ENCODE measurements at regions not wholly inside any gene's neighbourhood (a gene's known extent, or its start where the extent isn't known, plus 50 kb on each side); places are given as distances from the start of the nearest gene placed in this dataset.
A peak's percentile ranks its signal among the peaks of the same experiment; 100 is the strongest.

GRCh38 chr7:68936471-68937035, 661.7 kb upstream of the AUTS2 start:
- H3K36me3 ChIP-seq (ENCODE audit: control insufficient read depth, insufficient read depth, low read length) = no peaks in the 10 kb centered on the region
- no peak overlapping the region for H3K4me3 ChIP-seq (ENCODE audit: low read depth, low read length)
- H3K27ac ChIP-seq (ENCODE audit: low read depth, low read length) = no peak overlapping the region
- no peaks in the 10 kb centered on the region for H3K9me3 ChIP-seq (ENCODE audit: control insufficient read depth, insufficient read depth, low read length)
- no peaks in the 10 kb centered on the region for H3K27me3 ChIP-seq (ENCODE audit: control insufficient read depth, insufficient read depth, low read length)
- H3K4me1 ChIP-seq (ENCODE audit: control insufficient read depth, insufficient read depth, low read length) = no peaks in the 10 kb centered on the region
- no peak for DNase-seq (ENCODE audit: low read depth in 4 of 6, low spot score in 6 of 6)
- WGBS (ENCODE audit: insufficient coverage) = 74% methylated on average over 10 of the region's 10 CpGs

- 93% methylated on average over 1 of the region's 4 CpGs for WGBS (ENCODE audit: insufficient coverage)
- Histone ChIP-seq H3K36me3 (ENCODE audit: control insufficient read depth, insufficient read depth, low read length) (no peaks in the 10 kb centered on the region), H3K9me3 (ENCODE audit: control insufficient read depth, insufficient read depth, low read length) (no peaks in the 10 kb centered on the region), H3K27ac (ENCODE audit: low read depth, low read length) (no peak overlapping the region), H3K4me1 (ENCODE audit: control insufficient read depth, insufficient read depth, low read length) (no peaks in the 10 kb centered on the region), H3K27me3 (ENCODE audit: control insufficient read depth, insufficient read depth, low read length) (no peaks in the 10 kb centered on the region), H3K4me3 (ENCODE audit: low read depth, low read length) (no peak overlapping the region)
- DNase-seq (ENCODE audit: low read depth in 4 of 6, low spot score in 6 of 6) = no peak
Observed at GRCh38 chr7:68938151-68938550, 660.1 kb upstream of the AUTS2 start.

GRCh38 chr7:68943786-68944185, 654.5 kb upstream of the AUTS2 start:
- H3K4me3 ChIP-seq (ENCODE audit: low read depth, low read length) = no peak overlapping the region
- H3K27ac ChIP-seq (ENCODE audit: low read depth, low read length) = no peak overlapping the region
- no peaks in the 10 kb centered on the region for H3K4me1 ChIP-seq (ENCODE audit: control insufficient read depth, insufficient read depth, low read length)
- no peak for DNase-seq (ENCODE audit: low read depth in 4 of 6, low spot score in 6 of 6)
- H3K27me3 ChIP-seq (ENCODE audit: control insufficient read depth, insufficient read depth, low read length) = no peaks in the 10 kb centered on the region
- no peaks in the 10 kb centered on the region for H3K9me3 ChIP-seq (ENCODE audit: control insufficient read depth, insufficient read depth, low read length)
- H3K36me3 ChIP-seq (ENCODE audit: control insufficient read depth, insufficient read depth, low read length) = no peaks in the 10 kb centered on the region

- DNase-seq (ENCODE audit: low read depth in 4 of 6, low spot score in 6 of 6) = no peak
- H3K9me3 ChIP-seq (ENCODE audit: control insufficient read depth, insufficient read depth, low read length) = no peaks in the 10 kb centered on the region
- H3K27ac ChIP-seq (ENCODE audit: low read depth, low read length) = no peak overlapping the region
- no peaks in the 10 kb centered on the region for H3K36me3 ChIP-seq (ENCODE audit: control insufficient read depth, insufficient read depth, low read length)
- H3K4me1 ChIP-seq (ENCODE audit: control insufficient read depth, insufficient read depth, low read length) = no peaks in the 10 kb centered on the region
- H3K27me3 ChIP-seq (ENCODE audit: control insufficient read depth, insufficient read depth, low read length) = no peaks in the 10 kb centered on the region
- WGBS (ENCODE audit: insufficient coverage) = 87% methylated on average over 3 of the region's 4 CpGs
- H3K4me3 ChIP-seq (ENCODE audit: low read depth, low read length) = no peak overlapping the region
Observed at GRCh38 chr7:68955656-68956055, 642.6 kb upstream of the AUTS2 start.

- no peak overlapping the region for H3K4me3 ChIP-seq (ENCODE audit: low read depth, low read length)
- no peak overlapping the region for H3K27ac ChIP-seq (ENCODE audit: low read depth, low read length)
- H3K36me3 ChIP-seq (ENCODE audit: control insufficient read depth, insufficient read depth, low read length) = no peaks in the 10 kb centered on the region
- DNase-seq (ENCODE audit: low read depth in 4 of 6, low spot score in 6 of 6) = peak in 1 of 6 donors; percentile 17
- H3K27me3 ChIP-seq (ENCODE audit: control insufficient read depth, insufficient read depth, low read length) = no peaks in the 10 kb centered on the region
- WGBS (ENCODE audit: insufficient coverage) = no CpG with 5 or more reads among the region's 2 CpGs
- no peaks in the 10 kb centered on the region for H3K9me3 ChIP-seq (ENCODE audit: control insufficient read depth, insufficient read depth, low read length)
- no peaks in the 10 kb centered on the region for H3K4me1 ChIP-seq (ENCODE audit: control insufficient read depth, insufficient read depth, low read length)
Observed at GRCh38 chr7:68958571-68958970, 639.7 kb upstream of the AUTS2 start.

GRCh38 chr7:68963552-68963951, 634.7 kb upstream of the AUTS2 start:
- Histone ChIP-seq H3K27me3 (ENCODE audit: control insufficient read depth, insufficient read depth, low read length) (no peaks in the 10 kb centered on the region), H3K9me3 (ENCODE audit: control insufficient read depth, insufficient read depth, low read length) (no peaks in the 10 kb centered on the region), H3K27ac (ENCODE audit: low read depth, low read length) (no peak overlapping the region), H3K4me3 (ENCODE audit: low read depth, low read length) (no peak overlapping the region), H3K36me3 (ENCODE audit: control insufficient read depth, insufficient read depth, low read length) (no peaks in the 10 kb centered on the region), H3K4me1 (ENCODE audit: control insufficient read depth, insufficient read depth, low read length) (no peaks in the 10 kb centered on the region)
- 79% methylated on average over 3 of the region's 4 CpGs for WGBS (ENCODE audit: insufficient coverage)
- no peak for DNase-seq (ENCODE audit: low read depth in 4 of 6, low spot score in 6 of 6)

GRCh38 chr7:68964060-68964459, 634.2 kb upstream of the AUTS2 start:
- Histone ChIP-seq H3K27ac (ENCODE audit: low read depth, low read length) (no peak overlapping the region), H3K9me3 (ENCODE audit: control insufficient read depth, insufficient read depth, low read length) (no peaks in the 10 kb centered on the region), H3K4me3 (ENCODE audit: low read depth, low read length) (no peak overlapping the region), H3K27me3 (ENCODE audit: control insufficient read depth, insufficient read depth, low read length) (no peaks in the 10 kb centered on the region), H3K36me3 (ENCODE audit: control insufficient read depth, insufficient read depth, low read length) (no peaks in the 10 kb centered on the region), H3K4me1 (ENCODE audit: control insufficient read depth, insufficient read depth, low read length) (no peaks in the 10 kb centered on the region)
- DNase-seq (ENCODE audit: low read depth in 4 of 6, low spot score in 6 of 6) = no peak

- Histone ChIP-seq H3K27ac (ENCODE audit: low read depth, low read length) (no peak overlapping the region), H3K4me1 (ENCODE audit: control insufficient read depth, insufficient read depth, low read length) (no peaks in the 10 kb centered on the region), H3K9me3 (ENCODE audit: control insufficient read depth, insufficient read depth, low read length) (peaks cover 2% of the 10 kb centered on the region), H3K4me3 (ENCODE audit: low read depth, low read length) (no peak overlapping the region), H3K36me3 (ENCODE audit: control insufficient read depth, insufficient read depth, low read length) (no peaks in the 10 kb centered on the region), H3K27me3 (ENCODE audit: control insufficient read depth, insufficient read depth, low read length) (no peaks in the 10 kb centered on the region)
- no CpG with 5 or more reads among the region's 3 CpGs for WGBS (ENCODE audit: insufficient coverage)
- no peak for DNase-seq (ENCODE audit: low read depth in 4 of 6, low spot score in 6 of 6)
Observed at GRCh38 chr7:68965351-68965750, 632.9 kb upstream of the AUTS2 start.

GRCh38 chr7:68967598-68967997, 630.7 kb upstream of the AUTS2 start:
- Histone ChIP-seq H3K27me3 (ENCODE audit: control insufficient read depth, insufficient read depth, low read length) (no peaks in the 10 kb centered on the region), H3K36me3 (ENCODE audit: control insufficient read depth, insufficient read depth, low read length) (no peaks in the 10 kb centered on the region), H3K4me1 (ENCODE audit: control insufficient read depth, insufficient read depth, low read length) (no peaks in the 10 kb centered on the region), H3K27ac (ENCODE audit: low read depth, low read length) (no peak overlapping the region), H3K4me3 (ENCODE audit: low read depth, low read length) (no peak overlapping the region), H3K9me3 (ENCODE audit: control insufficient read depth, insufficient read depth, low read length) (peaks cover 2% of the 10 kb centered on the region)
- no peak for DNase-seq (ENCODE audit: low read depth in 4 of 6, low spot score in 6 of 6)

- no peaks in the 10 kb centered on the region for H3K4me1 ChIP-seq (ENCODE audit: control insufficient read depth, insufficient read depth, low read length)
- WGBS (ENCODE audit: insufficient coverage) = no CpG with 5 or more reads among the region's 3 CpGs
- no peak for DNase-seq (ENCODE audit: low read depth in 4 of 6, low spot score in 6 of 6)
- no peaks in the 10 kb centered on the region for H3K36me3 ChIP-seq (ENCODE audit: control insufficient read depth, insufficient read depth, low read length)
- H3K9me3 ChIP-seq (ENCODE audit: control insufficient read depth, insufficient read depth, low read length) = peaks cover 2% of the 10 kb centered on the region
- no peaks in the 10 kb centered on the region for H3K27me3 ChIP-seq (ENCODE audit: control insufficient read depth, insufficient read depth, low read length)
- no peak overlapping the region for H3K4me3 ChIP-seq (ENCODE audit: low read depth, low read length)
- H3K27ac ChIP-seq (ENCODE audit: low read depth, low read length) = no peak overlapping the region
Observed at GRCh38 chr7:68969571-68969970, 628.7 kb upstream of the AUTS2 start.

All from spinal cord (tissue), 9 donors.